ENCODE measurements at regions not wholly inside any gene's neighbourhood (a gene's known extent, or its start where the extent isn't known, plus 50 kb on each side); places are given as distances from the start of the nearest gene placed in this dataset.

DNA sequence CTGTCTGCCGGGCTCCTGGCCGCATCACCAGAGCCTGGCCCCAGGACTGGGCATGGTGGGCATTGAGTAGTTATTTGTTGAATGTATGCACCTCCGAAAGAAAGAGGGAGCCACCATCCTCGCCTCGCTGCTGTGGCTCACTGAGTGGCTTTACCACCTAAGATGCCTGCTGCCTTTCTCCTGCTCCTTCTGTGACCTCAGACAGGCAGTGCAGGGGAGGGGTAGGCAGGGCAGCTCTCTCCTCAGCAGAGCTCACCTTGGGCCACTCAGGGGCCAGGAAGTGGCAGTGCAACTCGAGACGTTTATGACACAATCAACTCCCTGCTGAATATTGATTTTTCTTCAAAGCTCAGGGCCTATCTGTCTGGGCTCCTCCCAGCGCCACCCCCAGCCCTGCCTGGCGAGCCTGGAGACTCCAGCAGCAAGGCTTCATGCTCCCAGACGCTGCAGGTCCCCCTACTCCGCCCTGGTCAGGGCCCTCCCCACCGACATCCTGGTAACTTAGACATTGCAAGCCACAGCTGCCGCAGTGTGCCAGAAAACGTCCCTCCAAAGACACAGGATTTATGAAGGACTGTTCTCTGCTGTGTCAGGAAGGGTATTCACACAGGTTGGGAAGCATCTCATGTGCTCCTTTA, 84.3 kb upstream of the DIO3 start (continued):
- TF ChIP-seq, protein P1, sequence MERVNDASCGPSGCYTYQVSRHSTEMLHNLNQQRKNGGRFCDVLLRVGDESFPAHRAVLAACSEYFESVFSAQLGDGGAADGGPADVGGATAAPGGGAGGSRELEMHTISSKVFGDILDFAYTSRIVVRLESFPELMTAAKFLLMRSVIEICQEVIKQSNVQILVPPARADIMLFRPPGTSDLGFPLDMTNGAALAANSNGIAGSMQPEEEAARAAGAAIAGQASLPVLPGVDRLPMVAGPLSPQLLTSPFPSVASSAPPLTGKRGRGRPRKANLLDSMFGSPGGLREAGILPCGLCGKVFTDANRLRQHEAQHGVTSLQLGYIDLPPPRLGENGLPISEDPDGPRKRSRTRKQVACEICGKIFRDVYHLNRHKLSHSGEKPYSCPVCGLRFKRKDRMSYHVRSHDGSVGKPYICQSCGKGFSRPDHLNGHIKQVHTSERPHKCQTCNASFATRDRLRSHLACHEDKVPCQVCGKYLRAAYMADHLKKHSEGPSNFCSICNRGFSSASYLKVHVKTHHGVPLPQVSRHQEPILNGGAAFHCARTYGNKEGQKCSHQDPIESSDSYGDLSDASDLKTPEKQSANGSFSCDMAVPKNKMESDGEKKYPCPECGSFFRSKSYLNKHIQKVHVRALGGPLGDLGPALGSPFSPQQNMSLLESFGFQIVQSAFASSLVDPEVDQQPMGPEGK (CRISPR knock-in tag; IDR thresholded peaks at IDR 0.05): peak; percentile 47; the same call in 1 of the 2 replicates
- peak; percentile 53; the same call in 1 of the 2 replicates for TF ChIP-seq FOXK1 (CRISPR knock-in tag; IDR thresholded peaks at IDR 0.05; ENCODE audit: borderline replicate concordance, low read depth)

DNA sequence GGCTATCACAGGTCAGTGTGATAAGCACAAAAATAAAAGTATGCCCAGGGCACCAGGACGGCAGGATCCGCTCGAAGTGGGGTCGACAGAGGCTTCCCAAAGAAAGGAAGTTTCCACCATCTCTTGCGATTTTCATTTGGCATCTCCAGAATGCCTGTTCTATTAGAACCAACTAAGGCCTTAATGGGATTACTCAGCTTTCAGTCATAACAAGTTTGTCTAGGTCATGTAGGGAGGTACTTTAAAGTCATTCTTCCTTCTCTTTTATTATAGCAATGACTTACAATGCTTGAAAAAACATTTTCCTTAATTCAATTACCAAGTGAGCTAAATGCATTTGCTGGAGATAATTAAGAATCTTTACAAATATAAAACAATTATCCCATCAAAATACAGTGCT, 83.6 kb upstream of the DIO3 start:
- in situ Hi-C loops (cut with HindIII; ENCODE audit: extremely low pct_ligation_motif_present, low pct_unique_long_range_greater_than_20kb) (no loop called here), intact Hi-C loops (cut with micrococcal nuclease; ENCODE audit: unreplicated experiment) (no loop called here)
- no peak for DNase-seq (ENCODE audit: low spot score)
- TF ChIP-seq, protein P2, sequence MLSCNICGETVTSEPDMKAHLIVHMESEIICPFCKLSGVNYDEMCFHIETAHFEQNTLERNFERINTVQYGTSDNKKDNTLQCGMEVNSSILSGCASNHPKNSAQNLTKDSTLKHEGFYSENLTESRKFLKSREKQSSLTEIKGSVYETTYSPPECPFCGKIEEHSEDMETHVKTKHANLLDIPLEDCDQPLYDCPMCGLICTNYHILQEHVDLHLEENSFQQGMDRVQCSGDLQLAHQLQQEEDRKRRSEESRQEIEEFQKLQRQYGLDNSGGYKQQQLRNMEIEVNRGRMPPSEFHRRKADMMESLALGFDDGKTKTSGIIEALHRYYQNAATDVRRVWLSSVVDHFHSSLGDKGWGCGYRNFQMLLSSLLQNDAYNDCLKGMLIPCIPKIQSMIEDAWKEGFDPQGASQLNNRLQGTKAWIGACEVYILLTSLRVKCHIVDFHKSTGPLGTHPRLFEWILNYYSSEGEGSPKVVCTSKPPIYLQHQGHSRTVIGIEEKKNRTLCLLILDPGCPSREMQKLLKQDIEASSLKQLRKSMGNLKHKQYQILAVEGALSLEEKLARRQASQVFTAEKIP (CRISPR knock-in tag; IDR thresholded peaks at IDR 0.05; ENCODE audit: borderline replicate concordance): no peak
- TF ChIP-seq ATAD3A (CRISPR knock-in tag; IDR thresholded peaks at IDR 0.05) (no peak), NAIF1 (CRISPR knock-in tag; IDR thresholded peaks at IDR 0.05; ENCODE audit: borderline replicate concordance) (no peak), SMAD9 (CRISPR knock-in tag; IDR thresholded peaks at IDR 0.05) (no peak), CREB1 (IDR thresholded peaks at IDR 0.05) (no peak), CREB1 (CRISPR knock-in tag; IDR thresholded peaks at IDR 0.05) (no peak), ZNF496 (CRISPR knock-in tag; IDR thresholded peaks at IDR 0.05; ENCODE audit: insufficient replicate concordance) (no peak)
- TF ChIP-seq, protein P3, sequence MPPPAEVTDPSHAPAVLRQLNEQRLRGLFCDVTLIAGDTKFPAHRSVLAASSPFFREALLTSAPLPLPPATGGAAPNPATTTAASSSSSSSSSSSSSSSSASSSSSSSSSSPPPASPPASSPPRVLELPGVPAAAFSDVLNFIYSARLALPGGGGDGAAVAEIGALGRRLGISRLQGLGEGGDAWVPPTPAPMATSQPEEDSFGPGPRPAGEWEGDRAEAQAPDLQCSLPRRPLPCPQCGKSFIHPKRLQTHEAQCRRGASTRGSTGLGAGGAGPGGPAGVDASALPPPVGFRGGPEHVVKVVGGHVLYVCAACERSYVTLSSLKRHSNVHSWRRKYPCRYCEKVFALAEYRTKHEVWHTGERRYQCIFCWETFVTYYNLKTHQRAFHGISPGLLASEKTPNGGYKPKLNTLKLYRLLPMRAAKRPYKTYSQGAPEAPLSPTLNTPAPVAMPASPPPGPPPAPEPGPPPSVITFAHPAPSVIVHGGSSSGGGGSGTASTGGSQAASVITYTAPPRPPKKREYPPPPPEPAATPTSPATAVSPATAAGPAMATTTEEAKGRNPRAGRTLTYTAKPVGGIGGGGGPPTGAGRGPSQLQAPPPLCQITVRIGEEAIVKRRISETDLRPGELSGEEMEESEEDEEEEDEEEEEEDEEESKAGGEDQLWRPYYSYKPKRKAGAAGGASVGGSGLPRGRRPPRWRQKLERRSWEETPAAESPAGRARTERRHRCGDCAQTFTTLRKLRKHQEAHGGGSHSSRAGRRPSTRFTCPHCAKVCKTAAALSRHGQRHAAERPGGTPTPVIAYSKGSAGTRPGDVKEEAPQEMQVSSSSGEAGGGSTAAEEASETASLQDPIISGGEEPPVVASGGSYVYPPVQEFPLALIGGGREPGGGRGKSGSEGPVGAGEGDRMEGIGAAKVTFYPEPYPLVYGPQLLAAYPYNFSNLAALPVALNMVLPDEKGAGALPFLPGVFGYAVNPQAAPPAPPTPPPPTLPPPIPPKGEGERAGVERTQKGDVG (CRISPR knock-in tag; IDR thresholded peaks at IDR 0.05; ENCODE audit: borderline replicate concordance): no peak
- TF ChIP-seq, protein P4, sequence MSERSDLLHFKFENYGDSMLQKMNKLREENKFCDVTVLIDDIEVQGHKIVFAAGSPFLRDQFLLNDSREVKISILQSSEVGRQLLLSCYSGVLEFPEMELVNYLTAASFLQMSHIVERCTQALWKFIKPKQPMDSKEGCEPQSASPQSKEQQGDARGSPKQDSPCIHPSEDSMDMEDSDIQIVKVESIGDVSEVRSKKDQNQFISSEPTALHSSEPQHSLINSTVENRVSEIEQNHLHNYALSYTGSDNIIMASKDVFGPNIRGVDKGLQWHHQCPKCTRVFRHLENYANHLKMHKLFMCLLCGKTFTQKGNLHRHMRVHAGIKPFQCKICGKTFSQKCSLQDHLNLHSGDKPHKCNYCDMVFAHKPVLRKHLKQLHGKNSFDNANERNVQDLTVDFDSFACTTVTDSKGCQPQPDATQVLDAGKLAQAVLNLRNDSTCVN (CRISPR knock-in tag; IDR thresholded peaks at IDR 0.05; ENCODE audit: borderline replicate concordance): no peak
- H3K4me2 ChIP-seq (ENCODE audit: low read depth, low read length): no peak overlapping the region
- ChIA-PET POLR2A (no interaction called here), CTCF (ENCODE audit: low intra/inter-chr PET ratio, low total read pairs) (no interaction called here)
- WGBS (ENCODE audit: low lambda C conversion rate): 86% methylated on average over 5 of the region's 5 CpGs
- no peaks in the 10 kb centered on the region for H3K9me3 ChIP-seq (ENCODE audit: low read length)
- peaks cover 42% of the 10 kb centered on the region for H3K4me1 ChIP-seq (ENCODE audit: insufficient read depth, low read length)
- peaks cover 1 to 16% of the 10 kb centered on the region in 2 experiments; a peak in 4 of 5 replicates for H3K27me3 ChIP-seq (ENCODE audit: control insufficient read depth in 1 of 2, insufficient read depth in 2 of 2, low read length in 2 of 2)
- no peak overlapping the region for H3K9ac ChIP-seq (ENCODE audit: insufficient read depth, low read depth, low read length)
- no peak for FAIRE-seq
- H3K4me3 ChIP-seq (replicated peaks in 1 of 3; ENCODE audit: insufficient read depth in 1 of 3, low read depth in 2 of 3, low read length in 3 of 3): no peak overlapping the region
- H2AFZ ChIP-seq (ENCODE audit: low read length): no peak overlapping the region
- ATAC-seq: no peak
- no peak overlapping the region for H3K27ac ChIP-seq (ENCODE audit: extremely low read length, insufficient read depth, low read length)
- no peaks in the 10 kb centered on the region for H3K36me3 ChIP-seq (replicated peaks in 1 of 2; ENCODE audit: control insufficient read depth in 1 of 2, insufficient read depth in 2 of 2, low read length in 2 of 2)
- no TSS peak for BruUV-seq (replicated peaks)
- no peaks in the 10 kb centered on the region for H4K20me1 ChIP-seq (ENCODE audit: insufficient read depth, low read length)
- no peaks in the 10 kb centered on the region for H3K79me2 ChIP-seq (ENCODE audit: insufficient read depth, low read length)
